H1 (cell line): ENCODE measurements at regions not wholly inside any gene's neighbourhood (a gene's known extent, or its start where the extent isn't known, plus 50 kb on each side); places are given as distances from the start of the nearest gene placed in this dataset.

Source experiments
- CTCF ChIA-PET: fragments of 300-600 bp; sonication (Branson Sonifier 250); formaldehyde crosslinking; loops from one replicate; lab custom pipeline; 2021; ENCODE audit not compliant: partially characterized antibody; lab: Charles Lee
- POLR2A ChIA-PET: fragments of 300-600 bp; sonication (Branson Sonifier 250); formaldehyde crosslinking; loops from one replicate; lab custom pipeline; 2021; ENCODE audit warnings: inconsistent platforms; ENCODE audit not compliant: partially characterized antibody; lab: Charles Lee
- DNase-seq, 2 experiments: peaks; one replicate each; pipeline versions ENCODE4 v3.0.0 to v3.0.0-alpha.2; 2010 to 2022; ENCODE audit warnings: low spot score in 2 of 2, low read depth in 1 of 2, mixed read lengths in 1 of 2
- FAIRE-seq: peaks from 2 replicates; lab custom pipeline; 2011; peaks lifted over from hg19 to GRCh38; lab: Jason Lieb, UNC
- H2AFZ ChIP-seq: 2 replicates; pipeline ENCODE4 v1.8.1; 2012; ENCODE audit warnings: low read length, inconsistent platforms
- H2AK5ac ChIP-seq: 2 replicates; pipeline ENCODE4 v1.6.1; 2013; ENCODE audit warnings: low read depth, low read length
- H2BK120ac ChIP-seq: replicated peaks from 2 replicates; pipeline ENCODE3; 2013; ENCODE audit warnings: low read depth, low read length, inconsistent platforms
- H2BK12ac ChIP-seq: 2 replicates; pipeline ENCODE4 v1.6.1; 2013; ENCODE audit warnings: low read depth, low read length
- H2BK15ac ChIP-seq: 2 replicates; pipeline ENCODE4 v1.6.1; 2013; ENCODE audit warnings: low read length
- H2BK20ac ChIP-seq: 2 replicates; pipeline ENCODE4 v1.6.1; 2013; ENCODE audit warnings: low read length
- H2BK5ac ChIP-seq: 2 replicates; pipeline ENCODE4 v1.6.1; 2013; ENCODE audit warnings: low read depth, low read length
- H3K14ac ChIP-seq: 2 replicates; pipeline ENCODE4 v1.6.1; 2013; ENCODE audit warnings: inconsistent platforms; ENCODE audit not compliant: insufficient read length
- H3K18ac ChIP-seq: 2 replicates; pipeline ENCODE4 v1.6.1; 2013; ENCODE audit warnings: low read length; ENCODE audit errors: extremely low read depth
- H3K23ac ChIP-seq: 2 replicates; pipeline ENCODE4 v1.6.1; 2013; ENCODE audit warnings: inconsistent platforms; ENCODE audit not compliant: insufficient read length
- H3K23me2 ChIP-seq: 2 replicates; pipeline ENCODE4 v1.6.1; 2013; ENCODE audit warnings: low read depth, low read length
- H3K27ac ChIP-seq: 2 replicates; pipeline ENCODE4 v1.6.1; 2011; ENCODE audit warnings: low read depth, low read length, inconsistent platforms
- H3K27me3 ChIP-seq, 4 experiments: replicated peaks in 1 of 4; 1 replicate in 1 of 4; 2 replicates in 3 of 4; pipeline versions ENCODE4 v1.6.1 to v1.8.1; 2011 to 2013; ENCODE audit warnings: low read length in 3 of 4, mild to moderate bottlenecking in 3 of 4, inconsistent platforms in 2 of 4, mixed read lengths in 2 of 4, moderate library complexity in 1 of 4; ENCODE audit not compliant: control insufficient read depth in 3 of 4, insufficient read depth in 3 of 4; ENCODE audit errors: extremely low read depth in 1 of 4
- H3K36me3 ChIP-seq, 4 experiments: 2 replicates each; pipeline versions ENCODE4 v1.6.1 to v1.8.1; 2011 to 2013; ENCODE audit warnings: mild to moderate bottlenecking in 4 of 4, low read length in 3 of 4, moderate library complexity in 2 of 4, control low read depth in 1 of 4, inconsistent platforms in 1 of 4; ENCODE audit not compliant: insufficient read depth in 4 of 4, control insufficient read depth in 2 of 4
- H3K4ac ChIP-seq: replicated peaks from 2 replicates; pipeline ENCODE3; 2013; ENCODE audit warnings: low read length, low read depth, mixed read lengths, inconsistent platforms; ENCODE audit not compliant: insufficient read length
- H3K4me1 ChIP-seq, 4 experiments: replicated peaks in 1 of 4; 1 replicate in 1 of 4; 2 replicates in 3 of 4; pipeline versions ENCODE4 v1.6.1 to v1.8.1; 2011 to 2013; ENCODE audit warnings: low read length in 3 of 4, inconsistent platforms in 2 of 4, mixed read lengths in 1 of 4; ENCODE audit not compliant: insufficient read depth in 4 of 4, control insufficient read depth in 3 of 4
- H3K4me2 ChIP-seq, 2 experiments: 2 replicates each; pipeline versions ENCODE4 v1.6.1 to v1.8.1; 2011 to 2013; ENCODE audit warnings: low read depth in 2 of 2, low read length in 2 of 2, control low read depth in 1 of 2, inconsistent platforms in 1 of 2, mild to moderate bottlenecking in 1 of 2; ENCODE audit not compliant: insufficient read depth in 1 of 2
- H3K4me3 ChIP-seq, 4 experiments: fragments of 200-600, 300-600 bp in 1 of 4; sonication (generic), shearing (Covaris generic), sonication (Bioruptor Twin) in 1 of 4; 2 replicates each; pipeline versions ENCODE4 v1.5.1 to v1.8.1; 2011 to 2016; ENCODE audit warnings: low read length in 4 of 4, low read depth in 3 of 4, control low read depth in 2 of 4, inconsistent platforms in 2 of 4, mild to moderate bottlenecking in 2 of 4, mixed read lengths in 1 of 4, moderate library complexity in 1 of 4; ENCODE audit not compliant: insufficient read depth in 2 of 4; ENCODE audit errors: extremely low read depth in 1 of 4
- H3K56ac ChIP-seq: replicated peaks from 2 replicates; pipeline ENCODE3; 2013; ENCODE audit warnings: low read depth, mild to moderate bottlenecking, mixed read lengths, low read length, inconsistent platforms; ENCODE audit not compliant: insufficient read length
- H3K79me1 ChIP-seq: 2 replicates; pipeline ENCODE4 v1.6.1; 2013; ENCODE audit warnings: low read depth, low read length, control low read depth
- H3K79me2 ChIP-seq, 2 experiments: 2 replicates each; pipeline versions ENCODE4 v1.6.1 to v1.8.1; 2012 to 2013; ENCODE audit warnings: low read length in 2 of 2, mild to moderate bottlenecking in 2 of 2, inconsistent platforms in 1 of 2; ENCODE audit not compliant: insufficient read depth in 2 of 2, control insufficient read depth in 1 of 2
- H3K9ac ChIP-seq, 4 experiments: replicated peaks in 1 of 4; 1 replicate in 1 of 4; 2 replicates in 3 of 4; pipeline versions ENCODE4 v1.6.1 to v1.8.1; 2011 to 2013; ENCODE audit warnings: low read depth in 3 of 4, low read length in 3 of 4, control low read depth in 2 of 4, mild to moderate bottlenecking in 2 of 4, moderate library complexity in 2 of 4, inconsistent platforms in 1 of 4; ENCODE audit errors: extremely low read depth in 1 of 4
- H3K9me3 ChIP-seq, 2 experiments: 2 replicates each; pipeline versions ENCODE4 v1.6.1 to v1.8.1; 2012 to 2013; ENCODE audit warnings: mild to moderate bottlenecking in 2 of 2, moderate library complexity in 2 of 2, control low read depth in 1 of 2, inconsistent platforms in 1 of 2, low read depth in 1 of 2, low read length in 1 of 2, mixed read lengths in 1 of 2; ENCODE audit not compliant: insufficient read depth in 2 of 2
- H4K20me1 ChIP-seq, 2 experiments: replicated peaks in 1 of 2; 2 replicates each; pipeline versions ENCODE3 to v1.8.1; 2011 to 2013; ENCODE audit warnings: inconsistent platforms in 2 of 2, low read length in 2 of 2, mild to moderate bottlenecking in 1 of 2; ENCODE audit not compliant: insufficient read depth in 2 of 2, control insufficient read depth in 1 of 2
- H4K5ac ChIP-seq: 2 replicates; pipeline ENCODE4 v1.6.1; 2013; ENCODE audit warnings: low read length, low read depth, mixed read lengths, inconsistent platforms; ENCODE audit not compliant: insufficient read length
- H4K8ac ChIP-seq: 2 replicates; pipeline ENCODE4 v1.8.0; 2013; ENCODE audit warnings: mild to moderate bottlenecking, moderate library complexity, low read length, inconsistent platforms; ENCODE audit not compliant: insufficient read depth; ENCODE audit errors: extremely low read depth
- H4K91ac ChIP-seq: replicated peaks from 2 replicates; pipeline ENCODE3; 2013; ENCODE audit warnings: low read length, mixed read lengths, inconsistent platforms; ENCODE audit not compliant: insufficient read length
- BRCA1 ChIP-seq: IDR thresholded peaks from 2 replicates; pipeline ENCODE4 v1.6.1; 2012; ENCODE audit warnings: low read depth, low read length, improper control_type of control experiment
- WGBS, 2 experiments: shearing (Covaris generic) in 1 of 2; methylation state at CpG; one replicate each; pipeline versions ENCODE4 v1.1.6 to v1.1.7; 2013 to 2015; ENCODE audit warnings: low lambda C conversion rate in 2 of 2, mixed read lengths in 2 of 2, inconsistent platforms in 1 of 2, low coverage in 1 of 2, missing lambda C conversion rate in 1 of 2; ENCODE audit not compliant: insufficient replicate concordance in 2 of 2, insufficient coverage in 1 of 2, insufficient read length in 1 of 2; ENCODE audit errors: extremely low coverage in 1 of 2, missing lambda C conversion rate in 1 of 2; 5-methylcytosine and 5-hydroxymethylcytosine counted together

GRCh38 chr7:18400275-18400674, 95.3 kb upstream of the HDAC9 start:
- Histone ChIP-seq H2BK20ac (no peak overlapping the region), H3K27me3 (no peaks in the 10 kb centered on the region), H2AFZ (no peak overlapping the region), H2BK15ac (no peak overlapping the region), H4K91ac (no peak overlapping the region), H3K4me3 (no peak overlapping the region), H3K56ac (no peak overlapping the region), H3K36me3 (no peaks in the 10 kb centered on the region), H3K27ac (no peak overlapping the region), H3K9me3 (no peaks in the 10 kb centered on the region), H3K4ac (no peak overlapping the region), H2BK12ac (peak overlapping the region; percentile 41; the same call in 1 of the 2 replicates), H3K79me1 (no peaks in the 10 kb centered on the region), H3K4me1 (peaks cover 0 to 33% (median 12%) of the 10 kb centered on the region in 4 experiments; a peak in 5 of 7 replicates), H2BK5ac (no peak overlapping the region), H3K4me2 (peak overlapping the region; percentile 37 to 38; a peak in 1 of 4 replicates), H2AK5ac (no peak overlapping the region), H3K23ac (no peak overlapping the region), H3K23me2 (no peaks in the 10 kb centered on the region; the same call in 1 of the 2 replicates), H4K8ac (no peak overlapping the region), H3K18ac (no peak overlapping the region), H4K5ac (no peak overlapping the region)
- ChIA-PET CTCF (interaction anchor here (0.6 to 1.6 kb wide), 4 partner anchors 15 to 297 kb away, joined by 3 to 7 read pairs (median 4); no protein-coding TSS in a partner anchor), POLR2A (no interaction called here)
- 89% methylated on average over 2 of the region's 2 CpGs; no CpG with 5 or more reads in 1 of the 2 experiments for WGBS, 2 experiments
- DNase-seq (no peak), FAIRE-seq (no peak)
- TF ChIP-seq BRCA1, result no peak
- TF ChIP-seq, all 59 proteins: peak for 0
- Histone ChIP-seq H2BK120ac (no peak overlapping the region), H4K20me1 (no peaks in the 10 kb centered on the region), H3K9ac (no peak overlapping the region), H3K79me2 (no peaks in the 10 kb centered on the region), H3K14ac (no peak overlapping the region)
